ENCODE measurements at regions not wholly inside any gene's neighbourhood (a gene's known extent, or its start where the extent isn't known, plus 50 kb on each side); places are given as distances from the start of the nearest gene placed in this dataset.

DNA sequence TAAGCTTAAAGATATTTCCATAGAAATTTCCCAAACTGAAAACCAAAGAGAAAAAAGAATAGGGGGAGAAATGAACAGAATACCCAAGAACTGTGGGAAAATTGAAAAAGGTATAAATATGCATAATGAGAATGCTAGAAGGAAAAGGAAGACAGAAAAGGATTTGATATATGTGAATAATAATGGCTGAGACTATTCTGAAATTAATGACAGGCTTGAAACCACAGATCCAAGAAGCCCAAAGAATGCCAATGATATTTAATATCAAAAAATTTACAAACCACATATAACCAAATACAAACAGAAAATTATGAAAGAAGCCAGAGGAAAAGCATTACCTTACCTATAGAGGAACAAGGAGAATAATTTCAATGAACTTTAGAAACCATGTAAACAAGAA, 153.0 kb downstream of the ANXA2 start:
- Histone ChIP-seq H3K27me3 (ENCODE audit: insufficient read depth, low read length) (no peaks in the 10 kb centered on the region), H3K4me1 (ENCODE audit: insufficient read depth, low read length) (no peaks in the 10 kb centered on the region), H3K4me3 (ENCODE audit: low read length) (no peak overlapping the region), H3K36me3 (ENCODE audit: insufficient read depth, low read depth, low read length) (no peaks in the 10 kb centered on the region), H3K27ac (ENCODE audit: low read length) (no peak overlapping the region), H3K9me3 (ENCODE audit: insufficient read depth, low read depth, low read length) (no peaks in the 10 kb centered on the region), H3K9ac (ENCODE audit: low read depth, low read length) (no peak overlapping the region)

DNA sequence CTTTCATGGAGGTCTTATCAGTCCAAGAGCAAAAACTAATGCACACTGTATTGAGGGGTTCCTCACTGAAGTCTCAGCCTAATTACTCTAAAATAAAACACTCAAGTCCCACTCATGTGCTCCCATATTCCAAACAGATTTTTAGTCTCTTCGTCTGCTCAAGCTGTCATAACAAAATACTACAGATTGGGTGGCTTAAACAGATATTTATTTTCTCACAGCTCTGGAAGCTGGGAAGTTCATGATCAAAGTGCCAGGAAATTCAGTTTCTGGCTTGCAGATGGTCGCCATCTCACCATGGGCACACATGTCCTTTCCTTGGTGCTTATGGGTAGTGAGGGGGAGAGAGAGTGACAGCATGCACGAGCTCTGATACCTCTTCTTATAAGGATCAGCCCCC, 147.5 kb downstream of the ANXA2 start:
- Histone ChIP-seq H3K36me3 (ENCODE audit: insufficient read depth, low read depth, low read length) (no peaks in the 10 kb centered on the region), H3K27me3 (ENCODE audit: insufficient read depth, low read length) (no peaks in the 10 kb centered on the region), H3K9me3 (ENCODE audit: insufficient read depth, low read depth, low read length) (no peaks in the 10 kb centered on the region)

DNA sequence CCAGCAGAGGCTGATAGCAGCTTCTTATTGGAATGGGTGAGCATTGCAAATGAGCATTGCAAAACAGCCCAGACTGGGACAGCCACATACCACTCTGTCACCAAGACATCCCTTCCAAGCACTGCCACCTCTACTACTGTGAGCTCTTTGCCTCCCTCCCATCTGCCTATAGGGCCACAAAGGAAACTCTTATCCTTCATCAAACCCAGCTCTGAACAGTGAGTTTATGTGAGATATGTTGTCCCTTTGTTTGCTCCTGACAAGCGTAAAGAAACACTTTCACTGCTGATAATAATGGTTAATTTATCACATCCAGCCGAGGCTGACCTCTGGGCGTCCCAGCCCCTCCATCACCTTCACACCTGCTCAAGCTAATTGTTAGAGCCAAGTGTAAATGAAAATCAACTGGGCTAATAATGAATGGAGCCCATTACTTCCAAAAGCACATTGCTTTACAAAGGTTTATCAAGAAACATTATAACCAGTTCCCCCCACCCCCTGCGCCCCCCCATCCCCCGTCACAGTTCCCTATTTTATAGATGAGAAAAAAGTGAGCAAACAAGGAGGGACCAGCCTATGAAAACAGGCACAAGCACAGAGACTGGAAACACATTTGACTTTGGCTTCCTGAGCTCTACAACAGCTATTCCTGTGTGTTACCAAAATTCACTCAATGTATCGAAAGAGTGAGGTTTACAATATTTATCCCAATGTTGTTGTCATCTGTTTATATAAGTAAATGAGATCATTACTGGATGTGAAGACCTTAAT, 146.3 kb downstream of the ANXA2 start:
- no peaks in the 10 kb centered on the region for H3K27me3 ChIP-seq (ENCODE audit: insufficient read depth, low read length)
- H3K36me3 ChIP-seq (ENCODE audit: insufficient read depth, low read depth, low read length) = no peaks in the 10 kb centered on the region
- H3K4me1 ChIP-seq (ENCODE audit: insufficient read depth, low read length) = no peaks in the 10 kb centered on the region
- H3K4me3 ChIP-seq (ENCODE audit: low read length) = no peak overlapping the region
- no peak overlapping the region for H3K9ac ChIP-seq (ENCODE audit: low read depth, low read length)
- H3K9me3 ChIP-seq (ENCODE audit: insufficient read depth, low read depth, low read length) = no peaks in the 10 kb centered on the region
- no peak overlapping the region for H3K27ac ChIP-seq (ENCODE audit: low read length)

More for the DNA sequence above, 147.5 kb downstream of the ANXA2 start:
- Histone ChIP-seq H3K27ac (ENCODE audit: low read length) (no peak overlapping the region), H3K9ac (ENCODE audit: low read depth, low read length) (no peak overlapping the region), H3K4me3 (ENCODE audit: low read length) (no peak overlapping the region), H3K4me1 (ENCODE audit: insufficient read depth, low read length) (no peaks in the 10 kb centered on the region)

DNA sequence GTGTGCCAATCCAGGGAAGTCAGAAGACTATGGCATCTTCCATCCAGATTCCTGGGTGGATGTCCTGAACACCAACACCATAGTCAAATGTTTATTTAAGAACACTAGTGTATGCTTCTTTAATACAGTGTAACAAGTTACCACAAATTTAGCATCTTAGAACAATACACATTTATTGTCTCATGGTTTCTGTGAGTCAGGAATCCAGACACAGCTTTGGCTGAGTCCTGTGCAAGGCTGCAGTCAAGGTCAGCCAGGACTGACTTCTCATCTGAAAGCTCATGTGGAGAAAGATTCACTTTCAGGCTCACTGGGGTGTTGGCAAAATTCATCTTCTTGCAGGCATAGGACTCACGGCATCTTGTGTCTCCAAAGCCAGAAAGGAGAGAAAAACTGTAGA, 143.4 kb downstream of the ANXA2 start:
- Histone ChIP-seq H3K9ac (ENCODE audit: low read depth, low read length) (no peak overlapping the region), H3K27me3 (ENCODE audit: insufficient read depth, low read length) (no peaks in the 10 kb centered on the region)

DNA sequence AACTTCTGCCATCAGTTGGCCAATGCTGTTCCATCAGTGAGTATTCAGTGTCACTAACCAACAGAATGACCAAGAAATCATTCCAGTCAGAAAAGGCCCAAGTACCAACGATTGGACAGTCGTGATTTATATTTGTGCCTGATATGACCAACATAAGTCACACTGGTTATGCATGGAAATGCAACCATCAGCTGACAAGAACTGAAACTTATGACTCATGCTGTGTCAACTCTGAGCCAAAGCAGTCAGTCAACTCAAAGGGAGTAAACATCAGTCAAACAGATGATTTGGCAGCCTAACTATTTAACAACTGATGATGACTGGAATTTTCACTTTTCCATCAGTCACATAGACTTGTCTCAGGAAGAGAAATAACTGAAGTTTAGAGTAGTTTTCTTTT, 142.4 kb downstream of the ANXA2 start:
- Histone ChIP-seq H3K27ac (ENCODE audit: low read length) (no peak overlapping the region), H3K36me3 (ENCODE audit: insufficient read depth, low read depth, low read length) (no peaks in the 10 kb centered on the region), H3K27me3 (ENCODE audit: insufficient read depth, low read length) (no peaks in the 10 kb centered on the region), H3K4me1 (ENCODE audit: insufficient read depth, low read length) (no peaks in the 10 kb centered on the region), H3K4me3 (ENCODE audit: low read length) (no peak overlapping the region), H3K9me3 (ENCODE audit: insufficient read depth, low read depth, low read length) (no peaks in the 10 kb centered on the region), H3K9ac (ENCODE audit: low read depth, low read length) (no peak overlapping the region)

More for the DNA sequence above, 143.4 kb downstream of the ANXA2 start:
- Histone ChIP-seq H3K4me1 (ENCODE audit: insufficient read depth, low read length) (no peaks in the 10 kb centered on the region), H3K27ac (ENCODE audit: low read length) (no peak overlapping the region), H3K9me3 (ENCODE audit: insufficient read depth, low read depth, low read length) (no peaks in the 10 kb centered on the region), H3K36me3 (ENCODE audit: insufficient read depth, low read depth, low read length) (no peaks in the 10 kb centered on the region), H3K4me3 (ENCODE audit: low read length) (no peak overlapping the region)

DNA sequence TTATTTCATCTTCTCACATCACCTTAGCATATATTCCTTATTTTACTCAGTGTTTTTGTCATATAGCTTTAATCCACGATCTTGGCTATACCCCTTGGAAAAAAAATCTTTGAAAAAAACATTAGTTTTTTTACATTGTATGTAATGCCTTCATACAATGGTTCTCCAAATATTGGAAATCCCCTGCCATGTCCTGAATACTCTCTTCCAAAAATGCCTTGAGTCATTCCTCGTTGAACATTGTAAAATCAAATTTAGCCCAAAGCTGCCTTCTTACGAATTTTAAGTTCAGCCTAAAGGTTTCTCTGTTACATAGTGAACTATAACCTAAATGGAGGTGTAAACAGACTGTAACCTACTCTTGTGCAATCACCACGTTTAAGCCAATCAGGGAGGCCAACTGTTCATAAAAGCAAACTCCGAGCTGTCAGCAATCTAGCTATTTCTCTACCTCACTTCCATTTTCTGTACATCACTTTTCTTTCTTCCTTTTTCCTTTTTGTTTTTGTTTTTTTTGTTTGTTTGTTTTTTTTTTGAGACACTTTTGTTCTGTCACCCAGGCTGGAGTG, 140.1 kb downstream of the ANXA2 start:
- Histone ChIP-seq H3K27me3 (ENCODE audit: insufficient read depth, low read length) (no peaks in the 10 kb centered on the region), H3K9me3 (ENCODE audit: insufficient read depth, low read depth, low read length) (no peaks in the 10 kb centered on the region), H3K4me3 (ENCODE audit: low read length) (no peak overlapping the region), H3K27ac (ENCODE audit: low read length) (no peak overlapping the region), H3K36me3 (ENCODE audit: insufficient read depth, low read depth, low read length) (no peaks in the 10 kb centered on the region), H3K4me1 (ENCODE audit: insufficient read depth, low read length) (no peaks in the 10 kb centered on the region), H3K9ac (ENCODE audit: low read depth, low read length) (no peak overlapping the region)

DNA sequence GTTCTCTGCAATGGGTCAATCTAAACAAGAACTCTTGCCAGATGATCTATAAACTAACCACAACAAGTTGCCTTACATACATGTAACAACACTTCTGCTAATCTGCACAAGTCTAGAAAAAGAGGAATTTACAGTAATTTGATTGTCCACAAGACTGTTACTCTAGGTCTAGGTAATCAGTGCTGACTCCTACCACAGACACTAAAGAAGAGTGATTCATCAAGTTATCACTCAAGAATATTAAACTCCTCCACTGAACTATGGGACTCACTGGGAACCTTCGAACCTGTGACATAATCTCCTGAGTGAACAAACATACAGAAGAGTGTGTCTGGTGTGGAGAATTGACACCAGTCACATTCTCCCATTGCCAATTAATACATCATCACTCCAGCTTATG, 138.3 kb downstream of the ANXA2 start:
- Histone ChIP-seq H3K4me3 (ENCODE audit: low read length) (no peak overlapping the region), H3K9ac (ENCODE audit: low read depth, low read length) (no peak overlapping the region), H3K36me3 (ENCODE audit: insufficient read depth, low read depth, low read length) (no peaks in the 10 kb centered on the region), H3K27me3 (ENCODE audit: insufficient read depth, low read length) (no peaks in the 10 kb centered on the region), H3K4me1 (ENCODE audit: insufficient read depth, low read length) (no peaks in the 10 kb centered on the region), H3K9me3 (ENCODE audit: insufficient read depth, low read depth, low read length) (no peaks in the 10 kb centered on the region), H3K27ac (ENCODE audit: low read length) (no peak overlapping the region)

DNA sequence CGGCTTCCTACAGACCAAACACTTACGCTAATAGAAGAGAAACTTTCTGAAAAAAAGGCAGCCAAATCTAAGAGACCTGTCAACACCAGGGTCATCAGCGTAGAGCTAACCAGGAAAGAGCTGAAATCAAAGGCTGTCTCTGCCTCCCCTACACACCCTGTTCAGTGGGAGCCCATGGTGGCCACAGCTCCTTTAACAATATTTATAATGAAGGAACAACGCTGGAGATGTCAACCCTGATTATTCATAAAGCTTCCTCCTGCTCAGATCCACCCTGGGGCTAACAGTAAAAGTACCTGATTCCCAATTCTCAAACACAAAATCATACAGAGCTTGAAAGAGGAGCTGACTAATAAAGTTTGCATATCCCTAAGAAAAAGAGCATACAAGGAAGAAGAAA, 133.7 kb downstream of the ANXA2 start:
- no peaks in the 10 kb centered on the region for H3K9me3 ChIP-seq (ENCODE audit: insufficient read depth, low read depth, low read length)
- no peaks in the 10 kb centered on the region for H3K4me1 ChIP-seq (ENCODE audit: insufficient read depth, low read length)
- H3K27me3 ChIP-seq (ENCODE audit: insufficient read depth, low read length) = no peaks in the 10 kb centered on the region
- no peak overlapping the region for H3K27ac ChIP-seq (ENCODE audit: low read length)
- no peak overlapping the region for H3K4me3 ChIP-seq (ENCODE audit: low read length)
- no peak overlapping the region for H3K9ac ChIP-seq (ENCODE audit: low read depth, low read length)
- no peaks in the 10 kb centered on the region for H3K36me3 ChIP-seq (ENCODE audit: insufficient read depth, low read depth, low read length)

DNA sequence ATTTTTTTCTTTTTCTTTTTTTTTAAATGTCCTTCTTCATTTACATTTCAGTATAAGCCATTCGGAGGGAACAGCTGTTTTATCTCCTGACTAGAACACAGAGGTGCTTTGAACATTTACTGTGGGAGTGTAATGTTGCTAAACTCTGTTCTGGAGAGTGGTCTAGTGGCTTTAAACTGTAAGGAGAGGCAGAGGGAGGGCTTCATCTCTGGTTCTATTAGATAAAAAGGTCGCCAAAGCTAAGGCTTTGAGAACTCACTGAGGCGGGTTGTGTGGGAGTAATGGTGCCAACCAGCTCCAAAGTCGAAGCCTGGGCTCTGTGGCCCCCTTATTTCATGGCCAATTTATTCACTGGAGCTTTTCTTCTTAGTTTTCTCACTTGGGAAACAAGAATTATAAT, 133.2 kb downstream of the ANXA2 start:
- Histone ChIP-seq H3K4me3 (ENCODE audit: low read length) (no peak overlapping the region), H3K27ac (ENCODE audit: low read length) (no peak overlapping the region), H3K27me3 (ENCODE audit: insufficient read depth, low read length) (no peaks in the 10 kb centered on the region), H3K9me3 (ENCODE audit: insufficient read depth, low read depth, low read length) (no peaks in the 10 kb centered on the region), H3K4me1 (ENCODE audit: insufficient read depth, low read length) (no peaks in the 10 kb centered on the region), H3K9ac (ENCODE audit: low read depth, low read length) (no peak overlapping the region), H3K36me3 (ENCODE audit: insufficient read depth, low read depth, low read length) (no peaks in the 10 kb centered on the region)

DNA sequence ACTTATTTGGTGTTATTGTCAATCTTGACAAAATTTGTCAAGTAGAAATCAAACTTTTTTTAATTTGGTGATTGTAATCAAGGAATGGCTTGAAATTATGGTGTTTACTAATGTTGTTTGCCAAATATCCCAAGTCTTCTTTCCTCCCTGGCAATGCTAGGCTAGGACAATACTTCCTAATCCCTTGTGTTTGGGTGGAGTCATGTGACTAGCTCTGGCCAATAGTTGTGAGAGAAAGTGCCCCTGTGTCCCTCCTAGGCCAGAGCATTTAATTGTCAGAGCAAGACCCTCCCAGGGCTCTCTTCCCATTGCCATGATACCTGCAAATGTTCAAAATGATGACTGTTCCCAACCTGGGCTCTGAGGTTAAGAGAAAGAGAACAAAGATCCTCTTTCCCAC, 132.7 kb downstream of the ANXA2 start:
- no peaks in the 10 kb centered on the region for H3K4me1 ChIP-seq (ENCODE audit: insufficient read depth, low read length)
- no peaks in the 10 kb centered on the region for H3K27me3 ChIP-seq (ENCODE audit: insufficient read depth, low read length)
- H3K9ac ChIP-seq (ENCODE audit: low read depth, low read length) = no peak overlapping the region
- H3K9me3 ChIP-seq (ENCODE audit: insufficient read depth, low read depth, low read length) = no peaks in the 10 kb centered on the region
- no peak overlapping the region for H3K27ac ChIP-seq (ENCODE audit: low read length)
- no peaks in the 10 kb centered on the region for H3K36me3 ChIP-seq (ENCODE audit: insufficient read depth, low read depth, low read length)
- no peak overlapping the region for H3K4me3 ChIP-seq (ENCODE audit: low read length)

DNA sequence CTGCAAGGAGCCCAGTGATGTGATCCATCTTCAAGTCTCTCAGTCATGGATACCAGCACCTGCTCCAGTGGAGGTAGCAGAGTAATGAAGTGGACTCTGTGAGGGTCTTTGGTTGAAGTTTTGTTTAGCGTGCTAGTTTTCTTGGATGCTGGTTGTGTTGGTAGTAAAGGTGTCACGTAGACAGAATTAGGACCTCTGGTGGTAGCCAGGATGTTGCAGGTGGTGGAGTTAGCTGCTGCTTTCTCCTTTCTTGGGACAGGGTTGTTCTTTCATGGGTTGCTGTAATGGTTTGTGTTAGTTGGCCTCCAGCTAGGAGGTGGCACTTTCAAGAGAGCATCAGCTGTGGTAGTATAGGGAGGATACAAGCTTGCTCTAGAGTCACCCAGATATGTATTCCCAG, 125.2 kb downstream of the ANXA2 start:
- Histone ChIP-seq H3K27ac (ENCODE audit: low read length) (no peak overlapping the region), H3K9ac (ENCODE audit: low read depth, low read length) (no peak overlapping the region), H3K9me3 (ENCODE audit: insufficient read depth, low read depth, low read length) (peaks cover 20% of the 10 kb centered on the region), H3K4me1 (ENCODE audit: insufficient read depth, low read length) (no peaks in the 10 kb centered on the region), H3K27me3 (ENCODE audit: insufficient read depth, low read length) (no peaks in the 10 kb centered on the region), H3K36me3 (ENCODE audit: insufficient read depth, low read depth, low read length) (no peaks in the 10 kb centered on the region), H3K4me3 (ENCODE audit: low read length) (no peak overlapping the region)

DNA sequence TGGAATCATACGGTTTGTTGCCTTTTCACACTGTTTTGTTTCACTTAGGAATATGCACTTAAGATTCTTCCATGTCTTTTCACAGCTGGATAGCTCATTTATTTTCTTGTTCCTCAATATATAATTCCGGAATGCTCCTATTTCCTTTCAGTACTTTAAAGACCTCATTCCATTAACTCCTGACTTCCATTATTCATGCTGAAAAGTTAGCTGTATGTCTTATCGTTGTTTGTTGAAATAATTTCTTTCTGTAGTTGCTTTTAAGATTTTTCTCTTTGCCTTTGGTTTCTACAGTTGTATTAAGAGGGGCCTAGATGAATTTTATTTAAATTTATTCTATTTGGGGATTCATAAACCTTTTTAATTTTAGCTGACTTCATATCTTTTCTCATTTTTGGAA, 122.2 kb downstream of the ANXA2 start:
- peaks cover 20% of the 10 kb centered on the region for H3K9me3 ChIP-seq (ENCODE audit: insufficient read depth, low read depth, low read length)
- no peak overlapping the region for H3K4me3 ChIP-seq (ENCODE audit: low read length)
- no peaks in the 10 kb centered on the region for H3K36me3 ChIP-seq (ENCODE audit: insufficient read depth, low read depth, low read length)
- H3K27ac ChIP-seq (ENCODE audit: low read length) = no peak overlapping the region
- no peaks in the 10 kb centered on the region for H3K4me1 ChIP-seq (ENCODE audit: insufficient read depth, low read length)
- no peaks in the 10 kb centered on the region for H3K27me3 ChIP-seq (ENCODE audit: insufficient read depth, low read length)
- H3K9ac ChIP-seq (ENCODE audit: low read depth, low read length) = no peak overlapping the region
